A673 (cell line): ENCODE measurements at regions not wholly inside any gene's neighbourhood (a gene's known extent, or its start where the extent isn't known, plus 50 kb on each side); places are given as distances from the start of the nearest gene placed in this dataset.

Experiments used
- BruUV-seq: library from RNA; stranded (reverse); fragments of 400-500 nt; replicated peaks from 2 replicates; lab custom pipeline; 2021; lab: Mats Ljungman, UMichigan
- CTCF ChIA-PET: fragments of 300-600 bp; sonication (Branson Sonifier 250); formaldehyde crosslinking; loops from one replicate; lab custom pipeline; 2022; ENCODE audit warnings: antibody characterized with exemption; lab: Charles Lee
- POLR2A ChIA-PET: fragments of 300-600 bp; sonication (Branson Sonifier 250); formaldehyde crosslinking; loops from one replicate; lab custom pipeline; 2022; ENCODE audit warnings: antibody characterized with exemption; ENCODE audit not compliant: low non-redundant PET; lab: Charles Lee
- DNase-seq: peaks from one replicate; pipeline ENCODE4 v3.0.0-alpha.2; 2015; ENCODE audit warnings: low spot score
- H3K27ac ChIP-seq: fragments of 200-600 bp; sonication (generic); 2 replicates; pipeline ENCODE4 v1.5.1; 2016; ENCODE audit warnings: mixed run types, low read depth, mild to moderate bottlenecking, mixed read lengths, antibody characterized with exemption, low read length; ENCODE audit not compliant: poor library complexity, severe bottlenecking
- H3K27me3 ChIP-seq: fragments of 200-600 bp; sonication (generic); replicated peaks from 2 replicates; pipeline ENCODE4 v1.6.1; 2017; ENCODE audit warnings: mixed run types, low read depth, mild to moderate bottlenecking, mixed read lengths, antibody characterized with exemption, low read length; ENCODE audit not compliant: insufficient read depth, poor library complexity
- H3K36me3 ChIP-seq: fragments of 200-600 bp; sonication (generic); 2 replicates; pipeline ENCODE4 v1.6.1; 2016; ENCODE audit warnings: mixed run types, mild to moderate bottlenecking, mixed read lengths, antibody characterized with exemption, low read length; ENCODE audit not compliant: insufficient read depth, poor library complexity, severe bottlenecking
- H3K4me1 ChIP-seq: fragments of 200-600 bp; sonication (generic); 2 replicates; pipeline ENCODE4 v1.6.1; 2017; ENCODE audit warnings: mixed run types, mild to moderate bottlenecking, mixed read lengths, antibody characterized with exemption, low read length; ENCODE audit not compliant: insufficient read depth, poor library complexity, severe bottlenecking
- H3K4me3 ChIP-seq: fragments of 200-600 bp; sonication (generic); 2 replicates; pipeline ENCODE4 v1.5.1; 2016; ENCODE audit warnings: low read depth, mixed run types, mild to moderate bottlenecking, mixed read lengths, low read length; ENCODE audit not compliant: poor library complexity, severe bottlenecking
- H3K9me3 ChIP-seq: fragments of 200-600 bp; sonication (generic); 2 replicates; pipeline ENCODE4 v1.6.1; 2016; ENCODE audit warnings: mixed run types, low read depth, mild to moderate bottlenecking, mixed read lengths, antibody characterized with exemption, low read length; ENCODE audit not compliant: poor library complexity, severe bottlenecking
- CTCF ChIP-seq: fragments of 300-800, 200-600 bp; sonication (generic); conservative IDR thresholded peaks from 2 replicates; pipeline ENCODE4 v1.5.1; 2017; ENCODE audit warnings: low read depth, mild to moderate bottlenecking, antibody characterized with exemption, low read length, moderate library complexity, mixed read lengths
- EZH2 ChIP-seq: fragments of 200-600 bp; sonication (generic); IDR thresholded peaks from 2 replicates; pipeline ENCODE4 v1.6.1; 2017; ENCODE audit warnings: borderline replicate concordance, low read depth, mild to moderate bottlenecking, mixed read lengths, antibody characterized with exemption, low read length; ENCODE audit not compliant: poor library complexity, severe bottlenecking
- intact Hi-C: fragments of 100-400 bp; cut with micrococcal nuclease; formaldehyde crosslinking; loops from one replicate; pipeline ENCODE4 v1.10.0; 2022; ENCODE audit not compliant: unreplicated experiment

- H3K36me3 ChIP-seq, result no peaks in the 10 kb centered on the region
- ChIA-PET CTCF (no interaction called here), POLR2A (no interaction called here)
- no peak overlapping the region for H3K4me3 ChIP-seq
- no peaks in the 10 kb centered on the region for H3K4me1 ChIP-seq
- BruUV-seq, result no TSS peak
- H3K27me3 ChIP-seq, result no peaks in the 10 kb centered on the region
- no peak for DNase-seq
- intact Hi-C loops, result no loop called here
- no peak overlapping the region for H3K27ac ChIP-seq
- TF ChIP-seq EZH2 (no peak), CTCF (no peak)
- no peaks in the 10 kb centered on the region for H3K9me3 ChIP-seq
Observed at GRCh38 chr11:42462558-42463310, 849.1 kb upstream of the API5 start.

GRCh38 chr11:42465623-42466022 is 846.2 kb upstream of the API5 start:
- ChIA-PET POLR2A (no interaction called here), CTCF (no interaction called here)
- no TSS peak for BruUV-seq
- no peak overlapping the region for H3K4me3 ChIP-seq
- H3K9me3 ChIP-seq, result no peaks in the 10 kb centered on the region
- DNase-seq, result no peak
- no peaks in the 10 kb centered on the region for H3K4me1 ChIP-seq
- TF ChIP-seq EZH2 (no peak), CTCF (no peak)
- no peak overlapping the region for H3K27ac ChIP-seq
- no peaks in the 10 kb centered on the region for H3K27me3 ChIP-seq
- H3K36me3 ChIP-seq, result no peaks in the 10 kb centered on the region
- intact Hi-C loops, result no loop called here

GRCh38 chr11:42473106-42473505 is 838.7 kb upstream of the API5 start:
- peaks cover 5% of the 10 kb centered on the region for H3K9me3 ChIP-seq
- intact Hi-C loops, result no loop called here
- no peaks in the 10 kb centered on the region for H3K36me3 ChIP-seq
- DNase-seq, result no peak
- ChIA-PET CTCF (no interaction called here), POLR2A (no interaction called here)
- TF ChIP-seq CTCF, result no peak
- BruUV-seq, result no TSS peak
- H3K27ac ChIP-seq, result no peak overlapping the region
- no peak overlapping the region for H3K4me3 ChIP-seq
- no peaks in the 10 kb centered on the region for H3K4me1 ChIP-seq
- H3K27me3 ChIP-seq, result no peaks in the 10 kb centered on the region
